ENCODE measurements at regions not wholly inside any gene's neighbourhood (a gene's known extent, or its start where the extent isn't known, plus 50 kb on each side); places are given as distances from the start of the nearest gene placed in this dataset.
"Not testable (repeated sequence)": the region's sequence is repeated elsewhere in the genome, so short reads cannot be mapped to it uniquely, and the experiment has no call there.

GRCh38 chr3:102904629-102905028 lies 469.8 kb downstream of the ZPLD1 start:
- H3K4me3 ChIP-seq, result no peak overlapping the region
- DNase-seq, result no peak
- no peaks in the 10 kb centered on the region for H3K9me3 ChIP-seq
- H3K27me3 ChIP-seq, result no peaks in the 10 kb centered on the region
- H3K36me3 ChIP-seq, result no peaks in the 10 kb centered on the region

GRCh38 chr3:102905811-102906210 lies 471.0 kb downstream of the ZPLD1 start:
- Histone ChIP-seq H3K9me3 (no peaks in the 10 kb centered on the region), H3K4me3 (no peak overlapping the region), H3K36me3 (no peaks in the 10 kb centered on the region), H3K27me3 (no peaks in the 10 kb centered on the region)
- DNase-seq, result no peak

- Histone ChIP-seq H3K9me3 (no peaks in the 10 kb centered on the region), H3K4me3 (no peak overlapping the region), H3K36me3 (no peaks in the 10 kb centered on the region), H3K27me3 (no peaks in the 10 kb centered on the region)
- no peak for DNase-seq
Measured at GRCh38 chr3:102906818-102907217, 472.0 kb downstream of the ZPLD1 start.

- no peak for DNase-seq
- Histone ChIP-seq H3K9me3 (no peaks in the 10 kb centered on the region), H3K27me3 (no peaks in the 10 kb centered on the region), H3K4me3 (no peak overlapping the region), H3K36me3 (no peaks in the 10 kb centered on the region)
Measured at GRCh38 chr3:102909904-102910303, 475.1 kb downstream of the ZPLD1 start.

GRCh38 chr3:102916532-102916931 lies 481.7 kb downstream of the ZPLD1 start:
- H3K27me3 ChIP-seq, result no peaks in the 10 kb centered on the region
- H3K9me3 ChIP-seq, result no peaks in the 10 kb centered on the region
- H3K4me3 ChIP-seq, result no peak overlapping the region

GRCh38 chr3:102926618-102927017 lies 491.8 kb downstream of the ZPLD1 start:
- Histone ChIP-seq H3K4me3 (no peak overlapping the region), H3K27me3 (no peaks in the 10 kb centered on the region)
- no peak for DNase-seq

More at GRCh38 chr3:102916532-102916931, 481.7 kb downstream of the ZPLD1 start:
- no peak for DNase-seq
- no peaks in the 10 kb centered on the region for H3K36me3 ChIP-seq

GRCh38 chr3:102933377-102933776 lies 498.6 kb downstream of the ZPLD1 start:
- H3K9me3 ChIP-seq, result 0 out of 2 replicates have a peak, but pooled peaks cover 4% of the 10 kb centered on the region
- no peak for DNase-seq
- no peaks in the 10 kb centered on the region for H3K36me3 ChIP-seq
- H3K4me3 ChIP-seq, result no peak overlapping the region
- H3K27me3 ChIP-seq, result no peaks in the 10 kb centered on the region

More at GRCh38 chr3:102926618-102927017, 491.8 kb downstream of the ZPLD1 start:
- Histone ChIP-seq H3K9me3 (peaks cover 15% of the 10 kb centered on the region), H3K36me3 (no peaks in the 10 kb centered on the region)

- Histone ChIP-seq H3K27me3 (no peaks in the 10 kb centered on the region), H3K36me3 (no peaks in the 10 kb centered on the region), H3K9me3 (0 out of 2 replicates have a peak, but pooled peaks cover 4% of the 10 kb centered on the region), H3K4me3 (no peak overlapping the region)
- DNase-seq, result no peak
Measured at GRCh38 chr3:102936511-102937045, 501.8 kb downstream of the ZPLD1 start.

GRCh38 chr3:102941786-102942185 lies 507.0 kb downstream of the ZPLD1 start:
- no peak overlapping the region for H3K4me3 ChIP-seq
- no peaks in the 10 kb centered on the region for H3K9me3 ChIP-seq
- H3K27me3 ChIP-seq, result no peaks in the 10 kb centered on the region
- DNase-seq, result no peak
- H3K36me3 ChIP-seq, result no peaks in the 10 kb centered on the region

- H3K36me3 ChIP-seq, H3K9me3 ChIP-seq, DNase-seq, H3K4me3 ChIP-seq, H3K27me3 ChIP-seq: not testable (repeated sequence)
Measured at GRCh38 chr3:102946445-102946844, 511.6 kb downstream of the ZPLD1 start.

- Histone ChIP-seq H3K4me3 (no peak overlapping the region), H3K9me3 (no peaks in the 10 kb centered on the region; the same call in none of the 2 replicates), H3K27me3 (no peaks in the 10 kb centered on the region), H3K36me3 (no peaks in the 10 kb centered on the region)
- no peak for DNase-seq
Measured at GRCh38 chr3:102972350-102972749, 537.5 kb downstream of the ZPLD1 start.

- no peaks in the 10 kb centered on the region for H3K27me3 ChIP-seq
- no peaks in the 10 kb centered on the region for H3K36me3 ChIP-seq
- no peaks in the 10 kb centered on the region; the same call in none of the 2 replicates for H3K9me3 ChIP-seq
- DNase-seq, result no peak
- no peak overlapping the region for H3K4me3 ChIP-seq
Measured at GRCh38 chr3:102974333-102974732, 539.5 kb downstream of the ZPLD1 start.

- no peaks in the 10 kb centered on the region for H3K27me3 ChIP-seq
- no peak for DNase-seq
- H3K4me3 ChIP-seq, result no peak overlapping the region
- no peaks in the 10 kb centered on the region for H3K36me3 ChIP-seq
- peaks cover under 1% of the 10 kb centered on the region; the same call in 1 of the 2 replicates for H3K9me3 ChIP-seq
Measured at GRCh38 chr3:102979191-102979590, 544.4 kb downstream of the ZPLD1 start.

- no peaks in the 10 kb centered on the region for H3K36me3 ChIP-seq
- H3K4me3 ChIP-seq, result no peak overlapping the region
- peaks cover 5% of the 10 kb centered on the region; the same call in 1 of the 2 replicates for H3K9me3 ChIP-seq
- no peaks in the 10 kb centered on the region for H3K27me3 ChIP-seq
- DNase-seq, result peak; percentile 99
Measured at GRCh38 chr3:102979682-102980354, 545.0 kb downstream of the ZPLD1 start.

GRCh38 chr3:102980355-102980696 lies 545.5 kb downstream of the ZPLD1 start:
- Histone ChIP-seq H3K9me3 (peaks cover 5% of the 10 kb centered on the region; the same call in 1 of the 2 replicates), H3K36me3 (no peaks in the 10 kb centered on the region), H3K4me3 (no peak overlapping the region), H3K27me3 (no peaks in the 10 kb centered on the region)
- DNase-seq, result no peak

- no peaks in the 10 kb centered on the region for H3K36me3 ChIP-seq
- no peak overlapping the region for H3K4me3 ChIP-seq
- no peaks in the 10 kb centered on the region for H3K27me3 ChIP-seq
- DNase-seq, result peak; percentile 32
- H3K9me3 ChIP-seq, result no peaks in the 10 kb centered on the region
Measured at GRCh38 chr3:103002425-103003176, 567.8 kb downstream of the ZPLD1 start.

GRCh38 chr3:103006526-103007183 lies 571.8 kb downstream of the ZPLD1 start:
- H3K27me3 ChIP-seq, result no peaks in the 10 kb centered on the region
- no peaks in the 10 kb centered on the region for H3K36me3 ChIP-seq
- no peak overlapping the region for H3K4me3 ChIP-seq
- no peaks in the 10 kb centered on the region for H3K9me3 ChIP-seq
- DNase-seq, result no peak
